ENCODE measurements at regions not wholly inside any gene's neighbourhood (a gene's known extent, or its start where the extent isn't known, plus 50 kb on each side); places are given as distances from the start of the nearest gene placed in this dataset.

DNA sequence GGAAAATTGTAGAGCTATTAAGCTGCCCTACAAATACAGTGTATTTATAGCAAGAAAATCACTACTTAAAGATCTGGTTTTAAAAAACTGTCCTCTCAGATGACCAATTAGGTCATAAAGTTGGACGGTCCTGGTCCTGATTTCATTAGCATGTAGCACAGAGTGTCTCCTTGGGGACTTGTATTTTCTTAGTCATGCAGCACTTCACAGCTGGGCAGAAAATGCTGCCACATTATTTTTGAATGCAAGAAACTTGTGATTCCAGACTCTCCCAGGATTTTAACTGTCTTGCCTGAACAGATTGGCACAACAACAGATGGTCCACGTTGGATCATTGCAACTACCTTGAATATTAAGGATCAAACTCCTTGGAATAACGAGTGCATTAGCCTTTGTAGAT lies 348.1 kb upstream of the SGCD start:
- BruUV-seq (replicated peaks): no TSS peak
- Histone ChIP-seq H3K4me3 (no peak overlapping the region), H3K9me3 (replicated peaks; ENCODE audit: control insufficient read depth, insufficient read depth, low read depth, low read length) (no peaks in the 10 kb centered on the region), H2AFZ (ENCODE audit: low read depth, low read length) (no peak overlapping the region), H3K9ac (ENCODE audit: insufficient read depth in 1 of 2, low read depth in 2 of 2, low read length in 2 of 2) (no peak overlapping the region), H3K79me2 (ENCODE audit: control insufficient read depth, insufficient read depth, low read length) (no peaks in the 10 kb centered on the region), H3K36me3 (ENCODE audit: control insufficient read depth, insufficient read depth, low read length) (no peaks in the 10 kb centered on the region), H4K20me1 (replicated peaks; ENCODE audit: control insufficient read depth, insufficient read depth, low read length) (no peaks in the 10 kb centered on the region), H3K4me1 (replicated peaks in 1 of 2; ENCODE audit: control insufficient read depth in 2 of 2, insufficient read depth in 2 of 2, low read length in 2 of 2) (no peaks in the 10 kb centered on the region), H3K27me3 (ENCODE audit: control insufficient read depth in 2 of 2, insufficient read depth in 2 of 2, low read length in 2 of 2) (no peaks in the 10 kb centered on the region), H3K4me2 (ENCODE audit: insufficient read depth, low read length) (no peak overlapping the region), H3K27ac (ENCODE audit: extremely low read depth, low read depth, low read length) (no peak overlapping the region), H3K9me1 (ENCODE audit: control insufficient read depth, insufficient read depth, low read length) (no peaks in the 10 kb centered on the region)
- ATAC-seq (no peak), FAIRE-seq (no peak), DNase-seq (ENCODE audit: extremely low read depth in 1 of 4, low spot score in 3 of 4) (no peak)
- no peak for TF ChIP-seq POLR2A (conservative IDR thresholded peaks at IDR 0.05)
- WGBS (ENCODE audit: insufficient coverage, low coverage, missing lambda C conversion rate): 0% methylated on average over 3 of the region's 3 CpGs
- intact Hi-C loops (cut with micrococcal nuclease): no loop called here
- ChIA-PET CTCF (ENCODE audit: low intra/inter-chr PET ratio) (no interaction called here), POLR2A (no interaction called here)
- in situ Hi-C loops (cut with MboI): no loop called here

DNA sequence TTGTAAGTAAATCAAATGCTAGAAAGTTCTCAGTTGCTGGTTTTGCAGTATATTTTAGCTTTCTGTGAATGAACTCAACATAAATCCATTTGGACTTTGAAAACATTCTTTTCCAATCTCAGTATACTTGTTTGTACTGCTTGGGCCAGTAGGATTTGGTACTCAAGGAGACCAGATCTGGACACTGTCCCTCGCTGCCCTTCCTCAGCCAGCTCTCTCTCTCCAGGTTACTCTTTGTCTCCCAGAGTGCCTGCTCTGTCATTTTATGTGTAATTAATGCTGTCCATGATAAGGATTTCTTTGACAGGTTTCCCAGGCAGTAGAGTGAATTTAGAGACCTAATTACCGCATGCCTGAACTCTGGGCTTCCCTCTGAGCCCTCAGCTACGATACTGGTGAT lies 344.6 kb upstream of the SGCD start:
- Histone ChIP-seq H3K27ac (ENCODE audit: extremely low read depth, low read depth, low read length) (no peak overlapping the region), H3K4me3 (no peak overlapping the region), H3K79me2 (ENCODE audit: control insufficient read depth, insufficient read depth, low read length) (no peaks in the 10 kb centered on the region), H3K36me3 (ENCODE audit: control insufficient read depth, insufficient read depth, low read length) (no peaks in the 10 kb centered on the region), H4K20me1 (replicated peaks; ENCODE audit: control insufficient read depth, insufficient read depth, low read length) (no peaks in the 10 kb centered on the region), H2AFZ (ENCODE audit: low read depth, low read length) (no peak overlapping the region), H3K9ac (ENCODE audit: insufficient read depth in 1 of 2, low read depth in 2 of 2, low read length in 2 of 2) (no peak overlapping the region), H3K9me1 (ENCODE audit: control insufficient read depth, insufficient read depth, low read length) (no peaks in the 10 kb centered on the region), H3K9me3 (replicated peaks; ENCODE audit: control insufficient read depth, insufficient read depth, low read depth, low read length) (no peaks in the 10 kb centered on the region), H3K27me3 (ENCODE audit: control insufficient read depth in 2 of 2, insufficient read depth in 2 of 2, low read length in 2 of 2) (no peaks in the 10 kb centered on the region), H3K4me1 (replicated peaks in 1 of 2; ENCODE audit: control insufficient read depth in 2 of 2, insufficient read depth in 2 of 2, low read length in 2 of 2) (no peaks in the 10 kb centered on the region), H3K4me2 (ENCODE audit: insufficient read depth, low read length) (no peak overlapping the region)
- WGBS (ENCODE audit: insufficient coverage, low coverage, missing lambda C conversion rate): 0% methylated on average over 3 of the region's 3 CpGs
- DNase-seq (ENCODE audit: extremely low read depth in 1 of 4, low spot score in 3 of 4) (no peak), ATAC-seq (no peak), FAIRE-seq (no peak)
- ChIA-PET CTCF (ENCODE audit: low intra/inter-chr PET ratio) (no interaction called here), POLR2A (no interaction called here)
- intact Hi-C loops (cut with micrococcal nuclease): no loop called here
- TF ChIP-seq SIN3B (IDR thresholded peaks at IDR 0.05; ENCODE audit: low read depth) (no peak), PTTG1 (tag; IDR thresholded peaks at IDR 0.05; ENCODE audit: low read depth) (no peak), ZNF507 (tag; conservative IDR thresholded peaks at IDR 0.05) (no peak), C11orf30 (IDR thresholded peaks at IDR 0.05; ENCODE audit: low read depth) (no peak), MCM3 (IDR thresholded peaks at IDR 0.05) (no peak), MAFF (IDR thresholded peaks at IDR 0.05; ENCODE audit: low read length) (no peak), BHLHE40 (IDR thresholded peaks at IDR 0.05; ENCODE audit: low read length) (no peak), PREB (CRISPR knock-in tag; IDR thresholded peaks at IDR 0.05) (no peak)
- no TSS peak for BruUV-seq (replicated peaks)
- in situ Hi-C loops (cut with MboI): no loop called here
